22Rv1 (cell line): ENCODE measurements at regions not wholly inside any gene's neighbourhood (a gene's known extent, or its start where the extent isn't known, plus 50 kb on each side); places are given as distances from the start of the nearest gene placed in this dataset.

ENCODE experiments used
- CTCF ChIP-seq: fragments of 450-650 bp; IDR thresholded peaks from 2 replicates; pipeline ENCODE4 v1.5.1; 2017; ENCODE audit warnings: mild to moderate bottlenecking
- ZFX ChIP-seq: fragments of 450-650 bp; IDR thresholded peaks from 2 replicates; pipeline ENCODE4 v1.6.1; 2017; ENCODE audit warnings: antibody characterized with exemption, borderline replicate concordance

- TF ChIP-seq CTCF: no peak
- TF ChIP-seq ZFX: no peak
These were observed 370.6 kb downstream of the CD83 start for GRCh38 chr6:14488180-14488579.
